ENCODE measurements at regions not wholly inside any gene's neighbourhood (a gene's known extent, or its start where the extent isn't known, plus 50 kb on each side); places are given as distances from the start of the nearest gene placed in this dataset.
"Not testable (repeated sequence)": the region's sequence is repeated elsewhere in the genome, so short reads cannot be mapped to it uniquely, and the experiment has no call there.

DNA sequence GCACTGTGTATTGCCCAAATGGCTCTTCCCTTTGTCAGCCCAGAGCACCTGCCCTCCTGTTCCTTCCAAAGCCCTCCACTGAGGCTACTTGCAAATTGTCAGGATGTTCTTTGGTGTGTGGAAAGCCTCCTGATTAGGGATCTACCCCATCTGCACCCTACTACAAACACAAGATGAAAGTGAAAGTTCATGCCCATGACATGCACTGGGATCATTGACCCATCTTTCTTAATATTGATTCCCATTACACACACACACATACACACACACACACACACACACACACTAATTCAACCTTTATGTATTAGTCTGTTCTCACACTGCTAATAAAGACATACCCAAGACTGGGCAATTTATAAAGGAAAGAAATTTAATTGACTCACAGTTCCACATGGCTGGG lies 213.7 kb upstream of the IGFBP3 start:
- no peak for DNase-seq (ENCODE audit: low read depth)

DNA sequence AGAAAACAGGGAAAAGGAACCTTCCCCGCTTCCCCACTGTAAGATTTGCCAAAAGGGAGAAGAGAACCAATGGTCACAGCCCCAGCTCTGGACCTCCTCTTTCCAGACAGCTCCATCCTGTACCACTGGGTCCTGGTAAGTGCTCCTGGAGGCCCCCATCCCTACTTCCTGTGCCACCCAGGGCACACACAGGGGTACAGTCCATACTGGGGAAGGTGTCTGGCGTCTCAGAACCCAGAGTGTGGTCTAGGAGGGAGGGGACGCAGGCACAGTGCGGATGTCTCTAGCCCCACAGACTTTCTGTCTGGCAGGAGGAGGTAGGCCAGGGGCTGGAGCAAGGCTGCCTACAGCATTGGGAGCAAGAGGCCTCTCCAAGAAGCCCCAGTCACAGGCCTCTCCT lies 213.3 kb upstream of the IGFBP3 start:
- no peak for DNase-seq (ENCODE audit: low read depth)

DNA sequence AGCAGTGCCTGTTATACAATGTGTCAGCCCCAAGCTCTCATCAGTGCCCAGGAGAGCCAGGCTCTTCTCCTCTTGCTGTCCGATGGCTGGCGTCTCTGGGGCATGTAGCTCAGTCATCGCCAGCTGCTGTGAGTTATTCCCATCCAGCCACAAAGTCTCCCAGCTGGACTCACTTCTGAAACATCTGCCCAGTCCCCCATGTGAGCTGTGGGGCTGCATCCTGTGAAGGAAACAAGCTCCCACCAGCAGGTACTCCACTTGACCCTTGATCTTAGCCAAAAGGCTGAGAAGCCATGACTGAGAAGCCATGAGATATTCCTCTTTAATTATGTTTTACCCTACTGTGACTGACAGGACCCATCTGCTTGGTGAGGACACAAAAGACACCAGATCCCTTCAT lies 212.7 kb upstream of the IGFBP3 start:
- no peak for DNase-seq (ENCODE audit: low read depth)

GRCh38 chr7:46133072-46133471 lies 212.0 kb upstream of the IGFBP3 start:
- DNase-seq (ENCODE audit: low read depth) = no peak

DNA sequence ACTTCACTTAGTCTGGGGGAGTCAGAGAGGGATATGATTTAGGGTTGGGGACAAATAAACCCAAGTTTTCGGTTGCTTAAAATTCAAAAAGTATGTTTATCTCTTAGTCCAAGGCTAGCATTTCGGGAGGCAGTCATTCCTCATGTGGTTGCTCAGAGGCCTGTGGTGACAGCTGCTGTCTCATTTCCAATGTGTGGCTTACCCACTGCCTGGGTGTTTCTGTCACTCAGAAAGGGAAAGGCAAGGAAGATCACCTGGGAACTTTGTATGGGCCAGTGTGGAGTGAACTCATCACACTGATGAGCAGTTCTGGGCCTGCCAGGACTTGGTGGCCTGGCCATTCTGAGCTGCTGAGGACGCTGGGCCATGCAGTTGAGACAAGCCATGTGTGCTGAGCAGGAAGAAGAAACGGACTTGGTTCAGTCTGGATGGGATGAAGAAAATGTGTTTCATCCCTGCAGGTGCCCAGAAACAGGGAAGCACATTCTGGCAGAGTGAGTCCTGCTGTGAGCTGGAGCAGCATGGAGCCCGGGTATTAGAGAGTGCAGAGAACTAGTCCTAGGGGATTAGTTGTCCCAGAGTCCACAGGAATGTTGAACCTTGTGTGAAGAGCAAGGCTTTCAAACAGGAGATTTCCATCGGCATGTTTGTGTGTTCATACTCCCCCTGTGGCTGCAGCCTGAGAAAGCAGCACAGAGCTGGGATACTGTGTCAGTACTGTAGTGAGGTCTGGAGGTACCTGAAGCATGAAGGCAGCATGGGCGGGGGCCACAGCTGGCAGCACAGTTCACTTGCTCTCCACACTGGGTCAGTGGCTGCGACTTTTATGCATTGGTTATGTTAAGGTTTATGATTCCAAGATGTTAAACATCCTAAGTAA lies 211.1 kb upstream of the IGFBP3 start:
- DNase-seq (ENCODE audit: low read depth) = no peak

DNA sequence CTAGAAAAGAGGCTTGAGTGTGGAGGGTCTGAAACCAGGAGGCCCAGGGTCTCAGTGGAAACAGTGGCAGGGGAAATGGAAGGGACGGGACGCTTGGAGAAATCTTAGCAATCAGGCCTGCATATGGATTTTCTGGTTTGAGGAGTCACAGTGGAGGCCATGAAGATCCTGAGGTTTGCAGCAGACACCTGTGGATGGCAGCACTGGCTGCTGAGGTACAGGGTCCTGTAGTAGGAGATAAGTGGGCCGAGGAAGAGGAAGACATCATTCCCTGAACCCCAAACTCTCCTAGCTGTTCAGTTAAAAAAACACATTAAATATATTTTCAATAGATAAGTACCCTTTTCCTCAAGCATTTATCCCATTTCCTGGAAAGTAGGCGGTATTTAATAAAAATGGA lies 208.8 kb upstream of the IGFBP3 start:
- DNase-seq (ENCODE audit: low read depth) = no peak

- no peak for DNase-seq (ENCODE audit: low read depth)
Measured at GRCh38 chr7:46127814-46128213, 206.7 kb upstream of the IGFBP3 start.

GRCh38 chr7:46126675-46127300 lies 205.7 kb upstream of the IGFBP3 start:
- DNase-seq (ENCODE audit: low read depth) = no peak

DNA sequence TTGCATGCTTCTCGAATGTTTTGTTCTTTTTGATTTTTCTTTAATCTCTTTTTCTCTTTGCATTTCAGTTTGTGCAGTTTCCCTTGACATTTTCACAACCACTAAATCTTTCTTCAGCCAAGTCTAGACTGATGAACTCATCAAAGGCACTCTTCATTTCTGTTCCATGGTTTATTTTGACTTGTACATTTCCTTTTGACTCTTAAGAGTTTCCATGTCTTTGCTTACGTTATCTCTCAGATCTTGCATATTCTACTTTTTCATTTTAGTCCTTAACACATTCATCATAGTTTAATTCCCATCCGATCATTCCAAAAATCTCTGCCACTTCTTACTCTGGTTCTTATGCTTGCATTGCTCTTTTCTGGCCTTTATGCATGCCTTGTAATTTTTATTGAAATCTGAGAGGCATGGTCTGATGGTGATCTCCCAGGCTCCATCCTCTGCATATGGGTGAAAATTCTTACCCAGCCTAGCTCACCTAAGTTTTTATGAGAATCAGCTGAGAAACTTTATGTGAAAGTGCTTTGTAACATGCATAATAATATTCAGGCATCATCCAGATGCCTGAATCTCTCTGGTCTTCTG lies 202.8 kb upstream of the IGFBP3 start:
- no peak for DNase-seq (ENCODE audit: low read depth)

GRCh38 chr7:46115410-46115809 lies 194.3 kb upstream of the IGFBP3 start:
- no peak for DNase-seq (ENCODE audit: low read depth)

DNA sequence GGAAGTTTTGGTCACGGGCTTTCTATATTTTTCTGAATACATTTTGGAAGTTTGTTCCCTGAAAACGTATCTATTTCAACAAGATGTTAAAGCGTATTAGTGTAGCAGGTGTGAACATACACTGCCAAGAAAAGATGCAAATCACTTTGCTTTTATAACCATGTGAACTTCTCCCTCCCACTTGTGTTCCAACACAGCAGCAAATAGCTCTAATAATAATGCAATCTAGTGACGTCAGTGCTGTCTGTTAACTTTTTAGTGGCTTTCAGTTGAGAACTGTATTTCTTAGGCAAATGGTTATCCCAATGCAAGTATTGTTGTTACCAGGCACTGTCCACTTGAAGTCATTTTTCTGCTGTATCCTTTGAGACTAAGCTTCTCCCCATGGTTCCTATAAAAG lies 188.4 kb upstream of the IGFBP3 start:
- no peak for DNase-seq (ENCODE audit: low read depth)

GRCh38 chr7:46108272-46108671 lies 187.2 kb upstream of the IGFBP3 start:
- DNase-seq (ENCODE audit: low read depth) = no peak

DNA sequence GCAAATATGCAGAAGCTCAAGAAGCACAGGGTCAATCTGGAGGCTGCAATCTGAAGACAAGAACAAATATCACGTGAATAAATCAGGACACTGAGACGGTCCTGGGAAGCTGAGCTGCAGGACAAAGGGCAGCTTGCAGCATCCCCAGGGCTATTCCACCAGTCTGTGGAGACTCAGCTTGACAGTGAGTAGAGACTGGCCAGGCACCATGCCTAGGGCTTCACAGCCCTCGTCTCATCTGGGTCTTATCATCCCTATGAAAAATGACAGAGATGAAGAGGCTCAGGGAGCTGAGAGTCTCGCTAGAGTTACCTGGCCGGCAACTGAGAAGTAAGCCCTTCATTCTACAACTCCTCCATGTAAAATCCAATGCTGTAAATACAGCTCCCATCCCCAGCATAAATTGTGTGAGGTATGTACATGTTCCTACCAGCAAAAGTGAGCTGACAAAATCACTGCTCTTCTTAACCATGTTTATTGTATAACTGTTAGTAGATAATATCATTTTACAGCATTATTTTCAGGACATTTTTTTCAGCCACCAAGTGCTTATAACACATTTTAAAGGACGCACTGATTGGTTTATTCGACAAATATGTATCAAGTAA lies 186.6 kb upstream of the IGFBP3 start:
- DNase-seq (ENCODE audit: low read depth) = no peak

GRCh38 chr7:46100521-46100920 lies 179.4 kb upstream of the IGFBP3 start:
- DNase-seq (ENCODE audit: low read depth) = no peak

DNA sequence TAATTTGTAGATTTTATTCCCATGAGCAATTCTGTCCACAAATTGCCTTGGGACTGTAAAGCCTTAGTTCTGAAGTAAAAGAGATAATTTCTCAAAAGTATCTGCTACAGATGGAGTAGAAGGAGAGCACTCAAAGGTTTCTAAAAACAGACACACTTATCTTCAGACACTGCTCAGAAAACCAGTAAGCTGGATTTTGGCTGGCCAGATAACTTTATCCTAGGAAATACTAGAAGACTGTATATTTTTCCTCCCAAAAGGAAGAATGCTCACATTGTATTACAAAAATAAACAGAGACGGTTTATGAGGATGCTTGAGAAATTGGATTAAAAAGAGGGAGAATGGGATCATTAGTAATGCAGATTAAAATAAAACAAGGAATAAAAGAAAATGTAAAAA lies 178.0 kb upstream of the IGFBP3 start:
- no peak for DNase-seq (ENCODE audit: low read depth)

- DNase-seq (ENCODE audit: low read depth) = no peak
Measured at GRCh38 chr7:46091071-46091470, 170.0 kb upstream of the IGFBP3 start.

DNA sequence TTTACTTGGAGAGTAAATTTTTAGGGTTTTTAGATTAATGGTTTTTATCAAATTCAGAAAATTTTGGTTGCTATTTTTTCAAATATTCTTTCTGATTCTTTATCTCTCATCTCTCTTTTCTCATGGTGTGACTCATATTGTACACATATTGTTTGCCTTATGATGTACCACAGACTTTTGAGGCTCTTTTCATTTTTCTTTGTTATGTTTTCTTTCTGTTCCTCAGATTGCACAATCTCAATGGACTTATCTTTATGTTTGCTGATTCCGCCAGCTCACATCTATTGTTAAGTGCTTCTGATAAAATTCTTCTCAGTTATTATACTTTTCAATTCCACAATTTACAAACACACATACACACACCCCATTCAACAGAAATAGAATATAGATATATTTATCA lies 168.2 kb upstream of the IGFBP3 start:
- no peak for DNase-seq (ENCODE audit: low read depth)

GRCh38 chr7:46088486-46088885 lies 167.4 kb upstream of the IGFBP3 start:
- DNase-seq (ENCODE audit: low read depth) = not testable (repeated sequence)

GRCh38 chr7:46080595-46081159 lies 159.6 kb upstream of the IGFBP3 start:
- DNase-seq (ENCODE audit: low read depth) = no peak

DNA sequence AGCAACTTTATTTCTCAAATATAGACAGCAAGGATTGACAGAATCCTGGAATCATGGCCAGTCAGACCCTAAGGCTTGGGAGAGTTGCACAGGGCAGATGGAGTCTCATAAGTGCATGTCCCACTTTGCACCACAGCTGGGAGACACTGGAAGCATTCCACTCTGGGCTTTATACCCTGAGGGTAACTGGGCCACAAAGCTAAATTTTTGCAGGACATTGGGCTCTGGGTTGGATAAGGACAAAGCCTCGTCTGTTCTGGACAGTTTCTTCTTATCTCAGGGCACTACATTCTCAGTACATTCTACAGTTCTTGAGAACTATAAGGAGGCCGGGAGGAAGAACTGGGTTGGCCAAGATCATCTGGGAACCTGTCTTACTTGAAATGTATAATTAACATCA lies 158.3 kb upstream of the IGFBP3 start:
- no peak for DNase-seq (ENCODE audit: low read depth)

GRCh38 chr7:46076527-46076926 lies 155.5 kb upstream of the IGFBP3 start:
- DNase-seq (ENCODE audit: low read depth) = no peak

DNA sequence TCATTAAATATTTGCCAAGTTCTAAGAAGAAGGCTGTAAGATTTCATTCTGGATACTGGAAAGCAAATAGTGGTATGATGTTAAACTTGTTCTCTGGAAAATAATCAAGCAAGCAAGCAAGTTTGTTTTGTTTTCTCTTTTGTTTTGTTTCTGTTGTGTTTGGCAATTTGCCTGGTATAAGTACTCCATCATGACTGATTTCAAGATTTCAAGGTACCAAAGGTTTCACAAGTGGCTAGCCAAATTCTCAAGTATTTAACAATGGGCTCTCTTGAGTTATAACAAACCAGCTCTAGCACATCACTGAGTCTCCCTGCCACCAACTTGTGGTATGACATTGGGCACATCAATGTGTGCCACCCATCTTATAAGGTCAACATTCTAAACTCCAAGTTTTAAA lies 151.7 kb upstream of the IGFBP3 start:
- DNase-seq (ENCODE audit: low read depth) = no peak

DNA sequence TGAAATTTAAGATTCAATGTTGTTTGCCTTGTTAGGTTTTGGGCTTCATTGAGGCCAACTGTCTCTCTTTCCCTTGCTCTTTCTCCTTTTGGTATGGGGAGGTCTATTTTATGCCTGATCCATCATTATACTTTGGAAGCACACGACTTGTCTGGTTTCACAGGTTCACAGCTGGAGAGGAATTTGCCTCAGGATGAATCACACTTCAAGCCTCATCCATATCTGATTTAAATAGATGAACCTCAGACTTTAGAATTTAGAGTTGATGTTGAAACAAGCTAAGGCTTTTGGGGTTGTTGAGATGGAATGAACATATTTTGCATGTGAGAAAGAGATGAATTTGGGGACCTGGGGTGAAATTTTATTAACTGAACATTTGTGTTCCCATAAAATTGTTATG lies 150.5 kb upstream of the IGFBP3 start:
- no peak for DNase-seq (ENCODE audit: low read depth)
